ENCODE measurements at regions not wholly inside any gene's neighbourhood (a gene's known extent, or its start where the extent isn't known, plus 50 kb on each side); places are given as distances from the start of the nearest gene placed in this dataset.

DNA sequence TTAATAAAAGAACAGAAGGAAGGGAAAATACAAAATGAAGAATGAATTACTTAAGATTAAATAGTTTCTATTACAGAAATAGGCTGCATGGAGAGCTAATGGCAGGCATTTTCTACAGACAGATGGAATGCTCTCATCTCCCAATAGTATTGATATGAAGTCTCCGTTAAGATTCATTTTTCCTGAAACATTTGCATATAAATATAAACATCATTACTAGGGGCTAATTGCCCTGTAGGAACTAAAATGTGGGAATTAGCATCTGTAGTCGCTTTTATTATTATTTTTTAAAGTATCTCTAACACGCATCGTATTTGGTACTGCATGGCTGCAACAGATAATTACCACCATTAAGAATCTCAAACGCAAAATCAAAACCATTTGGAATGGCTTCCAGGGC lies 2275.5 kb downstream of the MAT2B start:
- DNase-seq: no peak

GRCh38 chr5:165781738-165782137 lies 2276.3 kb downstream of the MAT2B start:
- no peak for DNase-seq

GRCh38 chr5:165783024-165783423 lies 2277.6 kb downstream of the MAT2B start:
- DNase-seq: no peak

DNA sequence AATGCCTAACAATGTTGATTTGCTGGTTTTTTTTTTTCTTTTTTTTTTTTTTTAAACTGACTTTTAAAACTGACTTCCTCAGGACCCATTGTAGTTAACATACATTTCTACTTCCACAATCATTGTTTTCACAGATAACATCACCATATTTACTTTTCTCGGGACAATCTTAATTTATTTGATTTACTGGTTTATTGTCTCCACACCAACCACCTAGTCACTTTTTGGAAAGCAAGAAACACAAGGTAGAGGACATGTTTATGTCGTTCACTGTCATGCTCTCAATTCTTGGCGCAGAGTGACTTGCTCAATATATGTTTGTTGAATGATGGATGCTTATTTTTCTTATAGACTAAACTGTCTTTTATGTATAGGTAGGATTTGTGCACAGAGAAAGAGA lies 2280.7 kb downstream of the MAT2B start:
- no peak for DNase-seq

GRCh38 chr5:165795073-165795472 lies 2289.7 kb downstream of the MAT2B start:
- DNase-seq: no peak

GRCh38 chr5:165805756-165806155 lies 2300.3 kb downstream of the MAT2B start:
- DNase-seq: no peak

- DNase-seq: no peak
Observed at GRCh38 chr5:165808335-165808734, 2302.9 kb downstream of the MAT2B start.

GRCh38 chr5:165809914-165810313 lies 2304.5 kb downstream of the MAT2B start:
- no peak for DNase-seq

DNA sequence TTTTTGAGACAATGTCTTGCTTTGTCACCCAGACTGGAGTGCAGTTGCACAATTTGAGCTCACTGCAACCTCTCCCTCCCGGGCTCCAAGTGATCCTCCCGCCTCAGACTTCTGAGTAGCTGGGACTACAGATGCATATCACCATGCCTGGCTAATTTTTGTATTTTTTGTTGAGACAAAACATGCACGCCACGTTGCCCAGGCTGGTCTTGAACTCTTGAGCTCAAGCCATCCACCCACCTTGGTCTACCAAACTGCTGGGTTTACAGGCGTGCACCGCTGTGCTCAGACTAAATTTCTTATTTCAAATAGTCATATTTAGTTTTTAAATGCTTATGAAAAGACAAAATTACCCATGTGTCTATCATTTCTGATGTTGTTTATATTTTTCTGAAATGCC lies 2324.1 kb downstream of the MAT2B start:
- DNase-seq: no peak

DNA sequence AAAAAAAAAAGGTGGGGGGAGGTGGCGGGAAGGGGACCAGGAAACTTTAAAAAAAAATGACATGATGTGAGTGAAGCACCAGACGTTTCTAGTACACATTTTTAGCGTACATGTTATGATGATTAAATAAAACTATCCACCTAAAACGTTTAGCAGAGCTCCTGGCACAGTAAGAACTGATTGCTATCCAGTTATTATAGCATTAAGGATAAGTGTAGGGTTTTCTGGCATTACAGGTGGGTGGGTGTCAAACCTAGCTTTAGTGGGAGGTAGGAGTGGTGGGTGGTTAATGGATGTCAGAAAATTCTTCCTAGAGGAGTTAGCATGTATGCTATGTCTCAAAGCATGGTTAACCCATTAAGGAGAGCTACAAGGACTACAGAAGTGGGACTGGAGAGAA lies 2329.5 kb downstream of the MAT2B start:
- DNase-seq: no peak

GRCh38 chr5:165836046-165836445 lies 2330.6 kb downstream of the MAT2B start:
- DNase-seq: no peak

DNA sequence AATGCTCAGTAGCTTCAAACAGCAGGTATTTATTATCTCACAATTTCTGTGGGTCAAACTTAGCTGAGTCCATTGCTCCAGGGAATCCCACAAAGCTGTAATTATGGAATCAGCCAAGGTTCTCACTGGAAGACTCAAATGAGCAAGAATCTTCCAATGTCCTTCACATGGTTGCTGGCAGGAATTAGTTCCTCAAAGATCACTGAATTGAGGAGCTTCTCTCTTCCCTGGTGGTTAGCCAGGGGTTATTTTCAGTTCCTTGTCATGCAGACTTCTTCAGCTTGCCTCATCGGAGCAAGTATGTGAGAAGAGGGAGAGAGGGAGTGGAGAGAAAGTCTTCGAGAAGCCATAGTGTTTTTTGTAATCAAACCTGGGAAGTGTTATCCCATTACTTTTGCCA lies 2331.9 kb downstream of the MAT2B start:
- no peak for DNase-seq

GRCh38 chr5:165844571-165844970 lies 2339.2 kb downstream of the MAT2B start:
- no peak for DNase-seq

DNA sequence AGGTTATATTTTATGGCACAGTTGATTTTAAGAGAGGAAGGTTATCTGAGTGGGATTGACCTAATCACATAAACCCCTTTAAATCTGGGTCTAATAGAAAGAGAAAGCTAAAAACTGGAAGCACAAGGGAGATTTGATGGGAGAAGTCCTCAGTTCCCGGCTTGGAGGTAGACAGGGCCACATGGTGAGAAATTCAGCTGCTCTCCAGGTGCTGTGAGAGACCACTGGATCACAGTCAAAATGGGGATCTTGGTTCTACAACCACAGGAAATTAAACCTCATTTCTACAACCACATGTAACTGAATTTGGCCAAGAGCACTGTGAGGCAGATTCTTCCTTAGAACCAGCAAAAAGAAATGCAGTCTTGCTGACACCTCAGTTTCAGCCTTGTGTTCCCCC lies 2352.7 kb downstream of the MAT2B start:
- no peak for DNase-seq

DNA sequence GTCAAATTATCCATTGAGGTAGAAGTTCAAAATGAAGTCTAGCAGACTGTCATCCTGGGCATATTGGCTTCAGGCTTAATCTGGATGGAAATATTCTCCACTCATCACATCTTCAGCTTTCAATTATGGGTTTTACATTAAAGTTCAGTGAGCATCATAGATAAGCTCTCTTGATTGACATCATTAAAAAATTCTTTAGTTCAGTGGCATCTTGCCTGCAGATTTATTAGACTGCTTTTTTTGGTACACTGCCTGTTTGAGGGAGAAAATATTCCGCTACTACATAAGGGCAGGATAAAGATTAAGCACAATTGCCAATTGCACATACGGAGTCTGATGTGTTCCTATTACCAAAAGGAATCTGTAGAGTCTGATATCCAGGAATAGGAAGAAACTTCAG lies 2353.8 kb downstream of the MAT2B start:
- no peak for DNase-seq

- no peak for DNase-seq
Observed at GRCh38 chr5:165863239-165863638, 2357.8 kb downstream of the MAT2B start.

GRCh38 chr5:165871291-165871690 lies 2365.9 kb downstream of the MAT2B start:
- no peak for DNase-seq

GRCh38 chr5:165874851-165875250 lies 2369.4 kb downstream of the MAT2B start:
- no peak for DNase-seq

DNA sequence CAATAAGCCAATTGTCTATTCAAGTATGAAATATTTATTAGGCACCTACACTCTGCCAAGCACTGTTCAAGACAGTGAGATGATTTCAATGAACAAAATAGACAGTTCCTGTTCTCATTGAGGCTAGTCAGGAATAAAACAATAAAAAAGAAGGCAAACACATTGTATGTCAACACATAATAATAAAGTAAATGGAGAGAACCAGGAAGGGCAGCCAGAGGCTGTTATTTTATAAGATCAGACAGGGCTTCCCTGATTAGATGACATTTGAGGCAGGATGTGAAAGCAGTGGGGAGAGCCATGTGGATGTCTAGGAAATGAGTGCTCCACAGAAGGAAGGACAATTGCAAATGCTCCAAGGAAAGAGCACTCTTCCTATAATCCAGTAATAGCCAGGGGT lies 2371.1 kb downstream of the MAT2B start:
- DNase-seq: no peak

GRCh38 chr5:165877475-165877874 lies 2372.1 kb downstream of the MAT2B start:
- DNase-seq: no peak

DNA sequence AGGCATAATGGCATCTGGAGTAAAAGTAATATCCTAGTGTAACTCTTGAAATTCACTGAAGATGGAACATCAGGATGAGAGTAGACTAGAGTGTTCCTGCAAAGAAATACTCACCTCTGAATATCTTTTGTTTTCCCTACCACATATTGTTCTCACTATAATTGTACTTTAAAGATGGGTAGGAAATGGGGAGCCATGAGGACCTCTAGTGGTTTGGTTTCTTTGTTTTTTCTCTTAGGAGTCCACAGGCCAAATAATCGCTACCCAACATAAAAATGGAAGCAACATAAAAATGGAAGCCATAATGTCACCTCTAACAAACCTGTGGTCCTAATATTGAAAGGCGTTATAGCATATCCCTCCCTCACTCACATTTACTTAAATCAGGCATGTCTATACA lies 2375.8 kb downstream of the MAT2B start:
- DNase-seq: no peak

DNA sequence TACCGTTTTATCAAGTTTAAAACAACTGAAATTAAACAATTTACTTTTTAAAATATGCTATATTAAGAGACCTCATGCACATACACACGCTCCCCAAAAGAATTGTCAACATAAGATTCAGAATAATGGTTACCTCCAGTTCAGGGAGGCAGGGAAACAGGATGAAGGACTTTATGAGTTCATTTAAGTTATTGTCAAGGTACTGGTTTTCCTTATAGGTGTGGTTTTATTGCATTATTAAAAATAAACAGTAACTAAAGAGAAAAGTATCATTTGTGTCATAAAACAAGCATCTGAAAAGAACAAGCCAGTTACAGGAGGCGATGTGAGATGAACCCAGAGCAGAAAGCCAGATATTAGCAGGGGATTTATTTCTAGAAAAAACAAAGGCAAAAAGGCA lies 2376.7 kb downstream of the MAT2B start:
- no peak for DNase-seq

DNA sequence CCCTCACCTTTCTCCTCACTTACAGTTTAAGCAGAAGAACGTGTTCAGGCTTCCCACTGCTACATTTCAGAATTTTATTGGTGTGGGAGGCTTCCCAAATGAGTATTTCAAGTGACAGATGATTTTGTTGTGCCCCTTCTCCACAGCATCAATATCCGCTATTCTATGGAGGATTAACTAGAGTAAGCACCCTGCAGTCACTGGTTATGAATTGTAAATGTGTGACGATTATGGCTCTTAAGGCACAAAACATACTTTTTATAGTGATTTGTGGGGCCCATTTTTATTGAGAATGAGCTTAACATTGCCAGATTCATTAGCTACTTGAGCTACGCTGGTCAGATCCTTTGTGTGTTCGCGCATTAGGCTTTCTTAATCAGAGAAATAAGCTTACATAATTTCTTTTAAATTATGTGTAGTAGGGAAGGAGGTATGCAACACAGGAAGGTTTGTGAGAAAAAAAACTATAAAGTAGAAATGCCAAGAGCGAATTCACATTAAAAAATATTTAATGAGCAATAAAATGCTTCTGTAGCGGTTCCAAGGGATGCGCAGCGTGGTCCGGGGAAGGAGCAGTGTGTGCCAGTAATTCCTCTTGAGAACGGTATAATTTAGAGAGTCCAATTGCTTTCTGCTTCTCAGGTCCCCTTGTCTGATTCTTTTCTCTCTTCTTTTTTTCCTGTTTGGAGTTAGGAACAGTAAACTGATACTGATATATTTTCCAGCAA lies 2380.4 kb downstream of the MAT2B start:
- DNase-seq: no peak

DNA sequence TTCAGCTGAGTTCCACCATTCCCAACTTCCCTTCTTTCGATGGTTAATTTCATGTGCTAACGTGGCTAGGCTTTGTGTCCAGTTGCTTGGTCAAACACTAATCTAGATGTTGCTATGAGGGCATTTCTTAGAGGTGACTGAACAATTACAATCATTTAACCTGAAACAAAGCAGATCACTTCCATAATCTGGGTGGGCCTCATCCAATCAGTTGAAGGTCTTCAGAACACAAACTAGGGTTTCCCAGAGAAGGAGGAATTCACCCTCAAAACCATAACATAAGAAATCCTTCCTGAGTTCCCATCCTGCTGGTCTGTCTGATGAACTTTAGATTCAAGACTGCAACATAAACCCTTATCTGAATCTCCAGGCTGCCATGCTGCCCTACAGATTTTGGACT lies 2381.7 kb downstream of the MAT2B start:
- no peak for DNase-seq

DNA sequence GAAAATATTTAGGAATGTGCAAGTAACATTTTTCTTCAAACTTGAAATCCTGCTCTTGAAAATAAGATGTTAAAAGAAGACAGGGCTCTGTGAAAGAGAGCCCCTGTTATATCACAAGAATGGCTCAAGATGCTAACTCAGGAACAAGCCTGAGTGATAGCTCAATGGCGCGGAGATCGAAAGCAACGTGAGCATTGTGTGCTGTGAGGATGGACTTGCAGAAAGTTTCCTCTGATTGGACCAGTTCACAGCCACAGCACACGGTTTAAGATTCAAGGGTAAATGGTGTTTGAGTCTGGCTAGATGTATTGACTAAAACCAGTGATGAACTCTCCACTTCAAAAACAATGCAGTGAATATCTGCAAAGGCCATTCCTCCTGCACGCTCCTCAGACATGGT lies 2387.0 kb downstream of the MAT2B start:
- no peak for DNase-seq

GRCh38 chr5:165894916-165895315 lies 2389.5 kb downstream of the MAT2B start:
- DNase-seq: no peak

All from CD4-positive, alpha-beta T cell treated with Interleukin-17A for 1 hour (primary cell).